ENCODE measurements at regions not wholly inside any gene's neighbourhood (a gene's known extent, or its start where the extent isn't known, plus 50 kb on each side); places are given as distances from the start of the nearest gene placed in this dataset.

DNA sequence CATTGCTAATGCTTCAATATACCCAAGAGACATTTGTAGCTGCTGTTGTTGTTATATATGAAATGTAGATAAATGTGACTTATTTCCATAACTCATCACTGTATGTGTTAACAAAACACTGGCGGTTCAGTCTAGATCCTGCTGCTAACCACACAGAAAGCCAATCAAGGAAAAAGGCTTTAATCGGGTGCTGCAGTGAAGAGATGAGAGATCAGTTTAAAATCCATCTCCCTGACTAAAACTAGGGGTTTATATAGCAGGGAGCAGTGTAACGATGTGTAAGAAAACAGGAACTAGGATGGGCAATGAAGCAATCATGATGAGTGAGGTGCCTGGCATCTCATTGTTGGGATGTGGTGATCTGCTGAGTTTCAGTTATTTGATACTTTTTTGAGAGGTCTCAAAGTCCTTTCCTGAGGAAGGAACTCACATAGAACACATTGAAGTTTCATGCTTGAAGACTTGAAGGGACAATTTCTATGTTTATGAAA, 677.7 kb upstream of the CDH7 start:
- no peaks in the 10 kb centered on the region for H3K27me3 ChIP-seq (replicated peaks; ENCODE audit: control insufficient read depth, insufficient read depth, low read length, poor library complexity, severe bottlenecking)
- DNase-seq: no peak
- no peak overlapping the region for H3K4me3 ChIP-seq (ENCODE audit: insufficient read depth, low read depth, low read length, poor library complexity, severe bottlenecking)
- H3K36me3 ChIP-seq (ENCODE audit: control insufficient read depth, insufficient read depth, low read length): no peaks in the 10 kb centered on the region
- no peak overlapping the region for H3K27ac ChIP-seq (ENCODE audit: insufficient read depth, low read length, poor library complexity, severe bottlenecking)
- no peaks in the 10 kb centered on the region for H3K9me3 ChIP-seq (ENCODE audit: control insufficient read depth, low read length)
- no peaks in the 10 kb centered on the region for H3K4me1 ChIP-seq (ENCODE audit: control insufficient read depth, insufficient read depth, low read length, poor library complexity, severe bottlenecking)

GRCh38 chr18:65057439-65058083, 693.3 kb upstream of the CDH7 start:
- no peak for DNase-seq
- no peak overlapping the region for H3K4me3 ChIP-seq (ENCODE audit: insufficient read depth, low read depth, low read length, poor library complexity, severe bottlenecking)

GRCh38 chr18:65056575-65056974, 694.2 kb upstream of the CDH7 start:
- DNase-seq: no peak
- Histone ChIP-seq H3K36me3 (ENCODE audit: control insufficient read depth, insufficient read depth, low read length) (no peaks in the 10 kb centered on the region), H3K9me3 (ENCODE audit: control insufficient read depth, low read length) (no peaks in the 10 kb centered on the region), H3K27ac (ENCODE audit: insufficient read depth, low read length, poor library complexity, severe bottlenecking) (no peak overlapping the region), H3K4me3 (ENCODE audit: insufficient read depth, low read depth, low read length, poor library complexity, severe bottlenecking) (no peak overlapping the region), H3K27me3 (replicated peaks; ENCODE audit: control insufficient read depth, insufficient read depth, low read length, poor library complexity, severe bottlenecking) (no peaks in the 10 kb centered on the region), H3K4me1 (ENCODE audit: control insufficient read depth, insufficient read depth, low read length, poor library complexity, severe bottlenecking) (no peaks in the 10 kb centered on the region)

More at GRCh38 chr18:65057439-65058083, 693.3 kb upstream of the CDH7 start:
- Histone ChIP-seq H3K36me3 (ENCODE audit: control insufficient read depth, insufficient read depth, low read length) (no peaks in the 10 kb centered on the region), H3K9me3 (ENCODE audit: control insufficient read depth, low read length) (no peaks in the 10 kb centered on the region), H3K27ac (ENCODE audit: insufficient read depth, low read length, poor library complexity, severe bottlenecking) (no peak overlapping the region), H3K4me1 (ENCODE audit: control insufficient read depth, insufficient read depth, low read length, poor library complexity, severe bottlenecking) (no peaks in the 10 kb centered on the region), H3K27me3 (replicated peaks; ENCODE audit: control insufficient read depth, insufficient read depth, low read length, poor library complexity, severe bottlenecking) (no peaks in the 10 kb centered on the region)

- no peak overlapping the region for H3K4me3 ChIP-seq (ENCODE audit: insufficient read depth, low read depth, low read length, poor library complexity, severe bottlenecking)
- no peak for DNase-seq
- H3K9me3 ChIP-seq (ENCODE audit: control insufficient read depth, low read length): no peaks in the 10 kb centered on the region
- H3K27ac ChIP-seq (ENCODE audit: insufficient read depth, low read length, poor library complexity, severe bottlenecking): no peak overlapping the region
- no peaks in the 10 kb centered on the region for H3K27me3 ChIP-seq (replicated peaks; ENCODE audit: control insufficient read depth, insufficient read depth, low read length, poor library complexity, severe bottlenecking)
- H3K36me3 ChIP-seq (ENCODE audit: control insufficient read depth, insufficient read depth, low read length): no peaks in the 10 kb centered on the region
- H3K4me1 ChIP-seq (ENCODE audit: control insufficient read depth, insufficient read depth, low read length, poor library complexity, severe bottlenecking): no peaks in the 10 kb centered on the region
Observed at GRCh38 chr18:65049586-65049985, 701.2 kb upstream of the CDH7 start.

DNA sequence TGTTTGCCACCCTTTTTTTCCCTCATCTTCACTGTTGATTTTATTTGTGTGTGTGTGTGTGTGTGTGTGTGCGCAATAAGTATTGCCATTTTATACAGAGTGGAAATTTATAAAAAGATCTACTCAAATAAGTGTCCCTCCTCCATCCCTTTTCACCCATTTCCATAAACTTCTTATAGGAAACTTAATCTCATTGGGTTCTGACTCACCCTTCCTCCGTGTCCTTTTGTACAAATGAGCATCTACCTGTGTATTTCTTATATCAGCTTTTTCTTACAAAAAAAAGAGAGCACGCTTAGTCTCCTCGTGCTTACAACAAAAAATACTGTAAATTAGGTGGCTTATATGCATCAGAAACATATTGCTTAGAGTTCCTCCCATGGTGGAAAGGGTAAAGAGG, 711.2 kb upstream of the CDH7 start:
- no peak overlapping the region for H3K4me3 ChIP-seq (ENCODE audit: insufficient read depth, low read depth, low read length, poor library complexity, severe bottlenecking)
- no peaks in the 10 kb centered on the region for H3K9me3 ChIP-seq (ENCODE audit: control insufficient read depth, low read length)
- H3K27ac ChIP-seq (ENCODE audit: insufficient read depth, low read length, poor library complexity, severe bottlenecking): no peak overlapping the region
- no peaks in the 10 kb centered on the region for H3K36me3 ChIP-seq (ENCODE audit: control insufficient read depth, insufficient read depth, low read length)
- no peaks in the 10 kb centered on the region for H3K27me3 ChIP-seq (replicated peaks; ENCODE audit: control insufficient read depth, insufficient read depth, low read length, poor library complexity, severe bottlenecking)
- H3K4me1 ChIP-seq (ENCODE audit: control insufficient read depth, insufficient read depth, low read length, poor library complexity, severe bottlenecking): no peaks in the 10 kb centered on the region
- no peak for DNase-seq

GRCh38 chr18:65035701-65036100, 715.1 kb upstream of the CDH7 start:
- Histone ChIP-seq H3K4me3 (ENCODE audit: insufficient read depth, low read depth, low read length, poor library complexity, severe bottlenecking) (no peak overlapping the region), H3K27me3 (replicated peaks; ENCODE audit: control insufficient read depth, insufficient read depth, low read length, poor library complexity, severe bottlenecking) (no peaks in the 10 kb centered on the region), H3K9me3 (ENCODE audit: control insufficient read depth, low read length) (no peaks in the 10 kb centered on the region), H3K4me1 (ENCODE audit: control insufficient read depth, insufficient read depth, low read length, poor library complexity, severe bottlenecking) (no peaks in the 10 kb centered on the region), H3K27ac (ENCODE audit: insufficient read depth, low read length, poor library complexity, severe bottlenecking) (no peak overlapping the region), H3K36me3 (ENCODE audit: control insufficient read depth, insufficient read depth, low read length) (no peaks in the 10 kb centered on the region)
- DNase-seq: no peak

GRCh38 chr18:65025756-65026155, 725.1 kb upstream of the CDH7 start:
- no peaks in the 10 kb centered on the region for H3K4me1 ChIP-seq (ENCODE audit: control insufficient read depth, insufficient read depth, low read length, poor library complexity, severe bottlenecking)
- DNase-seq: no peak
- H3K4me3 ChIP-seq (ENCODE audit: insufficient read depth, low read depth, low read length, poor library complexity, severe bottlenecking): no peak overlapping the region
- no peaks in the 10 kb centered on the region for H3K36me3 ChIP-seq (ENCODE audit: control insufficient read depth, insufficient read depth, low read length)
- no peaks in the 10 kb centered on the region for H3K27me3 ChIP-seq (replicated peaks; ENCODE audit: control insufficient read depth, insufficient read depth, low read length, poor library complexity, severe bottlenecking)
- no peak overlapping the region for H3K27ac ChIP-seq (ENCODE audit: insufficient read depth, low read length, poor library complexity, severe bottlenecking)
- H3K9me3 ChIP-seq (ENCODE audit: control insufficient read depth, low read length): peaks cover 5% of the 10 kb centered on the region

GRCh38 chr18:65021021-65021420, 729.8 kb upstream of the CDH7 start:
- no peak overlapping the region for H3K4me3 ChIP-seq (ENCODE audit: insufficient read depth, low read depth, low read length, poor library complexity, severe bottlenecking)
- H3K4me1 ChIP-seq (ENCODE audit: control insufficient read depth, insufficient read depth, low read length, poor library complexity, severe bottlenecking): no peaks in the 10 kb centered on the region
- H3K9me3 ChIP-seq (ENCODE audit: control insufficient read depth, low read length): peaks cover 9% of the 10 kb centered on the region
- no peaks in the 10 kb centered on the region for H3K36me3 ChIP-seq (ENCODE audit: control insufficient read depth, insufficient read depth, low read length)
- H3K27ac ChIP-seq (ENCODE audit: insufficient read depth, low read length, poor library complexity, severe bottlenecking): no peak overlapping the region
- no peaks in the 10 kb centered on the region for H3K27me3 ChIP-seq (replicated peaks; ENCODE audit: control insufficient read depth, insufficient read depth, low read length, poor library complexity, severe bottlenecking)
- DNase-seq: no peak

DNA sequence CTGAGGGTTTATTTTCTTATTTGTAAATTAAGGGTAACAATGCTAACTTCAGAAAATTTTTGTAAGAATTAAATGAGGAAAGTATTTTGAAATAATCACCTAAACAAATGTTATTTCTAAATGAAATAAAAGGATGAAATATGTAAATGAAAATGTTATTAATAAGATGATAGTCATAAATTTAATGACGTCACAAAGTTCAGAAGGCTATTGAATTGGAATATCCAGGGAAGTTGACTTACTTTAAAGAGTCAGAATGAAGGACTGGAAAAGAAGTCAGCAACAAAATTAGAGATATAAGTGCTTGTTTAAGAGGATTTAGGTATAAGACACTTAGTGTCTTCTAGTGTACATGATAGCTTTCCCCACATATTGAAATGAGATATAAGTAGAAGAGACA, 732.6 kb upstream of the CDH7 start:
- no peak overlapping the region for H3K27ac ChIP-seq (ENCODE audit: insufficient read depth, low read length, poor library complexity, severe bottlenecking)
- peaks cover 4% of the 10 kb centered on the region for H3K9me3 ChIP-seq (ENCODE audit: control insufficient read depth, low read length)
- no peaks in the 10 kb centered on the region for H3K36me3 ChIP-seq (ENCODE audit: control insufficient read depth, insufficient read depth, low read length)
- H3K27me3 ChIP-seq (replicated peaks; ENCODE audit: control insufficient read depth, insufficient read depth, low read length, poor library complexity, severe bottlenecking): no peaks in the 10 kb centered on the region
- DNase-seq: no peak
- no peak overlapping the region for H3K4me3 ChIP-seq (ENCODE audit: insufficient read depth, low read depth, low read length, poor library complexity, severe bottlenecking)
- no peaks in the 10 kb centered on the region for H3K4me1 ChIP-seq (ENCODE audit: control insufficient read depth, insufficient read depth, low read length, poor library complexity, severe bottlenecking)

DNA sequence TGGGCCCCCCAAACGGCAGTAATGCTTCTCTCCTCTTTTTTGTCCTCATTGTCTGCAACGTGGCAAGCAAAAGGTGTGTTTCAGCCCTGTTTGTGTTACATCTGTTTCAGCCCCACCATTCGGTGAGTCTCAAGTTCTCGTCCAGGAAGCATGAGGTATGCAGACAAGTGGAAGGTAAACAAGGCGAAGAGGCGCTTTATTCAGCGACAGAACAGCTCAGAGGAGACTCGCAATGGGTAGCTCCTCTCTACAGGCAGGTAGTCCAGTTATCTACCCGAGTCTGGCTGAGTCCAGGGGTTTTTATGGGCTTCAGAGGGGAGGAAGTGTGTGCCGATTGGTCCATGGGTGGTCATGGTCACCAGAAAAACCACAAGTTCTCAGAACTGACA, 733.4 kb upstream of the CDH7 start:
- H3K4me1 ChIP-seq (ENCODE audit: control insufficient read depth, insufficient read depth, low read length, poor library complexity, severe bottlenecking): no peaks in the 10 kb centered on the region

More for the DNA sequence above, 733.4 kb upstream of the CDH7 start:
- Histone ChIP-seq H3K27me3 (replicated peaks; ENCODE audit: control insufficient read depth, insufficient read depth, low read length, poor library complexity, severe bottlenecking) (no peaks in the 10 kb centered on the region), H3K4me3 (ENCODE audit: insufficient read depth, low read depth, low read length, poor library complexity, severe bottlenecking) (no peak overlapping the region), H3K36me3 (ENCODE audit: control insufficient read depth, insufficient read depth, low read length) (no peaks in the 10 kb centered on the region), H3K9me3 (ENCODE audit: control insufficient read depth, low read length) (peaks cover 4% of the 10 kb centered on the region), H3K27ac (ENCODE audit: insufficient read depth, low read length, poor library complexity, severe bottlenecking) (no peak overlapping the region)
- DNase-seq: no peak
